ENCODE measurements at regions not wholly inside any gene's neighbourhood (a gene's known extent, or its start where the extent isn't known, plus 50 kb on each side); places are given as distances from the start of the nearest gene placed in this dataset.

DNA sequence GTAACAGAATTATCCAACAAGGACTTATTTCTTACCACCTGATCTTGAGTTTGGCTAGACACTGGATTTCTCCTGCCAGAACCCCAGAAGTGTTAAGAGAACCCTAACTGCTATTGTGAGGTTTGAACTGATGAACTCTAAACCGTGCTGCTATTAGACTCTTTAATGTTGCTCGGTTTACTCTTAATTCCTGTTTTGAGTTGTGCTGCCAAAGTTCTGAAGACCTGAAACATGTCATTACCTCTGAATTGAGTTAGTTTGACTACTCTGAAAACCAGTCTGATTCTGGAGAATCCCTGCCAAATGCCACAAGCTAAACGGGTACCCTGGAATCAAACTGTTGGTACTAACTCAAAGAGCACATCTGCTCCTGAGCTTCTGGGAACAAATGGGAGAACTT is 215.5 kb downstream of the KLF12 start:
- no peak overlapping the region for H3K4me3 ChIP-seq (replicated peaks; ENCODE audit: low read depth, low read length)
- TF ChIP-seq CTCF (IDR thresholded peaks at IDR 0.05; ENCODE audit: low read depth, low read length, missing control alignments): no peak
- no peak for DNase-seq (ENCODE audit: extremely low read depth, low read depth)

GRCh38 chr13:73913751-73914518 is 220.3 kb downstream of the KLF12 start:
- H3K4me3 ChIP-seq (replicated peaks; ENCODE audit: low read depth, low read length): no peak overlapping the region
- no peak for TF ChIP-seq CTCF (IDR thresholded peaks at IDR 0.05; ENCODE audit: low read depth, low read length, missing control alignments)
- DNase-seq (ENCODE audit: extremely low read depth, low read depth): no peak

GRCh38 chr13:73913079-73913740 is 221.0 kb downstream of the KLF12 start:
- DNase-seq (ENCODE audit: extremely low read depth, low read depth): no peak
- no peak for TF ChIP-seq CTCF (IDR thresholded peaks at IDR 0.05; ENCODE audit: low read depth, low read length, missing control alignments)
- H3K4me3 ChIP-seq (replicated peaks; ENCODE audit: low read depth, low read length): no peak overlapping the region

DNA sequence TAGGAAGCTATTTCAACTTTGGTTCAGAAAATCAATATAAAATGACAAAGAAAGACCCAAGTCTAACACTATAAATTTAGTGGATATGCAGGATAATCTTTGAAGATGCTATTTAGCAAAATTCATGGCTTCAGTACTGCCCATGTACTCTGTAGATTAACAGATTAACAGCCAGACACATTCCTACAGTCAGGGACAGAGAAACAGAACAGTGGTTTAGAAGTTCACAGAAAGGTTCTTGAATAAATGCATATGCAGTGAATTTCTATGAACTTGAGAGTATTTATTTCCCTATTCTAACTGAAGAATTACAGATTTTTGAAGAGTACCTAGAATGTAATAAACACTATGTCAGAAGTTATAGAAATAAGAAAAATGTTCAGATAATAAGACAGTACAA is 222.8 kb downstream of the KLF12 start:
- TF ChIP-seq CTCF (IDR thresholded peaks at IDR 0.05; ENCODE audit: low read depth, low read length, missing control alignments): no peak
- no peak overlapping the region for H3K4me3 ChIP-seq (replicated peaks; ENCODE audit: low read depth, low read length)
- DNase-seq (ENCODE audit: extremely low read depth, low read depth): no peak

DNA sequence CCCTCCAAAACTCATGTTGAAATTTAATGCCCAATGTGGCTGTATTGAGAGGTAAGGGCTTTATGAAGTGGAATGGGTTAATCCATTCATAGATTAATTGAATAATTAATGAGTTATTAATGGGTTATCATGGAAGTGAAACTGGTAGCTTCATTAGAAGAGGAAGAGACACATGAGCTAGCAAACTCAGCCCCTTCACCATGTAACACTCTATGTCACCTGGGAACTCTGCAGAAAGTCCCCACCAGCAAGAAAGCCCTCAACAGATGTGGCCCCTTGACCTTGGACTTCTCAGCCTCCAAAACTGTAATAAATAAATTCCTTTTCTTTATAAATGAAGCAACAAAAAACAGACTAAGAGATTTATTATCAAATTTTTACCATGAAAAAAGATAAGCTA is 223.5 kb downstream of the KLF12 start:
- TF ChIP-seq CTCF (IDR thresholded peaks at IDR 0.05; ENCODE audit: low read depth, low read length, missing control alignments): no peak
- H3K4me3 ChIP-seq (replicated peaks; ENCODE audit: low read depth, low read length): no peak overlapping the region
- no peak for DNase-seq (ENCODE audit: extremely low read depth, low read depth)

DNA sequence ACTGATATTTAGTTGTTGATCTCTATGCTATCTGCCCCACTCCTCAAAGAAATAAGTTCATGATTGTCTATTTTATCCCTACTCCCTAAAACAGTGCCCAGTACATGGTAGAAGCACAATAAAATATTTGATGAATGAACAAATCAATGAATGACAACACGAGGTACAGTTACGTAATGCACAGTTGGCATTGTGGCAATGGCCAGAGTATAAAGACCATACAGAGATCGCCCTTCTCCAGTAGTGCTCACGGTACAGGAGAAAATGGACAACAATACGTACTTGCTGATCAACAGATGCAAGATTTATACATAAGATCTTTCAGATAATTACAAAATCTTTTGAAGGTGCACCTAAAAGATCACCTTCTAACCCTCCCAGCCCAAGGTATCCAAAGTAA is 225.4 kb downstream of the KLF12 start:
- DNase-seq (ENCODE audit: extremely low read depth, low read depth): no peak
- TF ChIP-seq CTCF (IDR thresholded peaks at IDR 0.05; ENCODE audit: low read depth, low read length, missing control alignments): no peak
- H3K4me3 ChIP-seq (replicated peaks; ENCODE audit: low read depth, low read length): no peak overlapping the region

Data from HFF-Myc (cell line).